NCI-H226 (cell line): ENCODE measurements at regions not wholly inside any gene's neighbourhood (a gene's known extent, or its start where the extent isn't known, plus 50 kb on each side); places are given as distances from the start of the nearest gene placed in this dataset.
"Not testable (repeated sequence)": the region's sequence is repeated elsewhere in the genome, so short reads cannot be mapped to it uniquely, and the experiment has no call there.

Source experiments
- DNase-seq: peaks from one replicate; pipeline ENCODE4 v3.0.0-alpha.2; 2015

GRCh38 chr16:65702707-65703402 is 581.0 kb upstream of the CDH11 start:
- DNase-seq: peak; percentile 49

GRCh38 chr16:65700596-65700995 is 578.7 kb upstream of the CDH11 start:
- DNase-seq: peak; percentile 83

GRCh38 chr16:65698791-65699321 is 577.0 kb upstream of the CDH11 start:
- peak; percentile 67 for DNase-seq

GRCh38 chr16:65697521-65697920 is 575.7 kb upstream of the CDH11 start:
- DNase-seq: peak; percentile 62

GRCh38 chr16:65697065-65697464 is 575.2 kb upstream of the CDH11 start:
- DNase-seq: peak; percentile 48

- not testable (repeated sequence) for DNase-seq
Observed at GRCh38 chr16:65691846-65692245, 570.0 kb upstream of the CDH11 start.

GRCh38 chr16:65689726-65690125 is 567.9 kb upstream of the CDH11 start:
- no peak for DNase-seq

GRCh38 chr16:65688301-65688700 is 566.4 kb upstream of the CDH11 start:
- DNase-seq: no peak

GRCh38 chr16:65684230-65684629 is 562.4 kb upstream of the CDH11 start:
- DNase-seq: no peak

GRCh38 chr16:65681406-65681805 is 559.5 kb upstream of the CDH11 start:
- peak; percentile 14 for DNase-seq

GRCh38 chr16:65679785-65680184 is 557.9 kb upstream of the CDH11 start:
- no peak for DNase-seq

GRCh38 chr16:65675161-65675560 is 553.3 kb upstream of the CDH11 start:
- no peak for DNase-seq

GRCh38 chr16:65672960-65673359 is 551.1 kb upstream of the CDH11 start:
- DNase-seq: peak; percentile 80

GRCh38 chr16:65671071-65671470 is 549.2 kb upstream of the CDH11 start:
- no peak for DNase-seq

- DNase-seq: no peak
Observed at GRCh38 chr16:65668064-65668595, 546.3 kb upstream of the CDH11 start.

- DNase-seq: no peak
Observed at GRCh38 chr16:65667011-65667578, 545.2 kb upstream of the CDH11 start.

GRCh38 chr16:65666132-65666941 is 544.5 kb upstream of the CDH11 start:
- DNase-seq: no peak

- DNase-seq: no peak
Observed at GRCh38 chr16:65665586-65665985, 543.7 kb upstream of the CDH11 start.

- peak; percentile 53 for DNase-seq
Observed at GRCh38 chr16:65663774-65664173, 541.9 kb upstream of the CDH11 start.

GRCh38 chr16:65662256-65662655 is 540.4 kb upstream of the CDH11 start:
- no peak for DNase-seq

- no peak for DNase-seq
Observed at GRCh38 chr16:65661558-65661957, 539.7 kb upstream of the CDH11 start.

- peak; percentile 23 for DNase-seq
Observed at GRCh38 chr16:65660390-65660789, 538.5 kb upstream of the CDH11 start.

GRCh38 chr16:65659758-65660157 is 537.9 kb upstream of the CDH11 start:
- no peak for DNase-seq
